Anterior cingulate cortex (tissue), 58 donors: ENCODE measurements at regions not wholly inside any gene's neighbourhood (a gene's known extent, or its start where the extent isn't known, plus 50 kb on each side); places are given as distances from the start of the nearest gene placed in this dataset.

Source experiments
- DNase-seq, 58 donors: peaks; one replicate each; lab custom pipeline; 2025; lab: John Stamatoyannopoulos, UW

- no peak for DNase-seq
Observed at GRCh38 chr9:90446200-90446948, 196.2 kb downstream of the DIRAS2 start.

DNA sequence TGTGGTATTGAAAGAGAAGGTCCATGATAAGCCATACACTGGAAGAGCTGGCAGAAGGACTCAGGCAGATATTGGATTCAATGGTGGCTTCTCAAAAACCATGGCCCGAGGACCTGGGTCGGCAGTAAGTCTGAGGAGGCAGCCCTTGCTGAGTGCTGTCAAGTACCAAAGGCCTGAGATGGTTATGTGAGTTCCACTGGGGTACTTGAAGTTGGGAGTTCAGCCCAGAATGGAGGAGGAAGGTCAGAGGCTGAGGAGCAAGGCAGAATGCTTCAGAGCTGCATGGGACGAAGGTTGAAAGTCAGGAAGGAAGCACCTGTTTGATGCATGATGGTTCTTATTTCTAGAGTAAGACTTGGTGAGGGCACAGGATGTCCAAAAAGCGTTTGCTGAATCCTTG is 194.9 kb downstream of the DIRAS2 start:
- DNase-seq = no peak

DNA sequence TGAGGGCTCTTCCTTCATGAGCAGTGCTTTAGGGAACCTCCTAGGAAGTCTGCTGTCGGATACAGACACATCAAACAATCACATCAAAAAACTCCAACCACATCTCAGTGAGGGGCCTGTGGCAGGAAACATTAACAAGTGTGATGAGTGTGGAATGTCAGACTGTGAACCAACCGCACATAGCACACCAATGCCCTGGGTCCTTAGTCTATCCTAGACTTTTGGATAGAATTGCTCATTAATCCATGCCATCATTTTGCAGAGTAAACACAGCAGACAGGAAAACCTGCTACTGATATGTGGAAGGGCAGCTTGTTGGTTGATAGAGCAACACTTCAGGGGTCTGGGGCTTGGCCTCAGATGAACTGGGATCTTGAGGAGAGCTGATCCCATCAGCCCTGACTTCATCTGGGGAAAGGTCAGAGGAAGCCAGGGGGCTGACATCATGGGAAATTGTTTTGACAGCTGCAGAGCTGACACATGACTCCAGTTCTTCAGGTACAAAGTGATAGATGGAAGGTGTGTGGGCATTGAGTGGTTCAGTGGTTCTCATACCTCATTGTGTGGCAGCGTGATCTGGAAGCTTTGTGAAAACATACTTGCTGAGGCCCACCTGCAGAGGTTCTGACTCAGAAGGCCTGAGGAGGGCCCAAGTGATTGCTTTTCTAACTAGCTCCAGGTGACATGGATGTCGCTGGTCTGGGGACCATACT is 193.3 kb downstream of the DIRAS2 start:
- no peak for DNase-seq

DNA sequence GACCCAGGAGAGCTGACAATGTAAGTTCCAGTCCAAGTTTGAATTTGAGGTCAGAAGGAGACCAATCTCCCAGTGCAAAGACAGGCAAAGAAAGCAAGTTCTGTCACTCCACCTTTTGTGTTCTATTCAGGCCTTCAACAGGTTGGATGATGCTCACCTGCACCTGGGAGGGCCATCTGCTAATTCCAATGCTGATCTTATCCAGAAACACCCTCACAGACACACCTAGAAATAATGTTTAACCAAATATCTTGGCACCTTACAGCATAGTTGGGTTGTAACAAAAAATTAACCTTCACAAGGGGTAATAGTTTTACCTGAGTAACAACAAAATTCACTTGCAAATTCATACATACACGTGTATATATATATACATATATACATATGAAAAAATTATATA is 190.8 kb downstream of the DIRAS2 start:
- no peak for DNase-seq

- no peak for DNase-seq
Observed at GRCh38 chr9:90455316-90455715, 187.3 kb downstream of the DIRAS2 start.

DNA sequence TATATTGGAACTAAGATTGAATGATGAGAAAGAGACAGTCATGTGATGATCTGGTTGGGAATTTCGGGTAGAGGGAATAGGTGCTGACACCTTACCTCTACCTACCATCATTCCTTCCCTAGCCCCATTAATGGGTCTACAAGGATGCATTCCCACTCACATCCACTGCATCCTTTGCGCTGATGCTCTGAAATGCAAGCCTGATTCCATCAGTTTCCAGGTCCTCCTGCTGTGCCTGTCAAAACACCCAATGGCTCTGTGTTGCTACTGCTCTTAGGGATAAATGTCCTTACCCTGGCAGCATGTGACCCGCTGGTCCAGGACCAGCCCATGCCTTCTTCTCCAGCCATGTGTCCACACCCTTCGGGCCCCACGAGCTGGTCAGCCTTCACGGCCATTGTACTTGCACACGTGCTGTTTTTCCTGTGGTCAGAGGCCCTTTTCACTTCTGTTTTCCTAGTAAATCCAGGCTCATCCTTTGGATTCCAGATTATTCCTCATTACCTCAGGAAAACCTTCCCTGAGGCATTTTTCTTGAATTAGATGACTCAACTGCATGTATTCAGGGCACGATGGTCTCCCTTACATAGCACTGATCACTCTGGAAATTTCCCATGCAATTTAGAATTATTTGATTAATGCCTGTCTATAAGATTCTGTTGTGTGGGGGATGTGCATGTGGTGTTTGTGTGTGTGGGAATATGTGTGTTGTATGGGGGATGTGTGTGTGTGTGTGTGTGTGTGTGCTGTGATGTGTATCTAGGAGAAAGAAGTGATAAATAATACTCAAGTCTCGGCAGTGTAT is 185.0 kb downstream of the DIRAS2 start:
- no peak for DNase-seq

DNA sequence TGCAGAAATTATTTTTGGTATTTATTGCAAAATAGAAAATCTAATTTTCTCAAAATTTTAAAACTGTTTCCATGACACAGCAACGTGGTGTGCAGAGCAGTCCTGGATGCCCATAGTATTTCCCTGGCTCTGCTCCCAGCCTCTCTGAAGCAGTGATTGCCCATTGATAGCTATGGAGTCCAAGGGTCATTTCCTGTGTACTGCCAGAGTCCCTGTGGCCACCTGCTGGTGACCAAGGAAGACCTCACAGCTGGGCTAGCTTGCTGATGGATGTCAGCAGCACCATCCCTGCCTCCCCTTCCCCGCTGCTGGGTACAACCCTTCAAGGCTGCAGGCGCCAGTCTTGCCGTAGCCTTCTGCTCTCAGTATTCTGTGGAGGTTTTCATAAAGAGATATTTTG is 184.1 kb downstream of the DIRAS2 start:
- DNase-seq = no peak

DNA sequence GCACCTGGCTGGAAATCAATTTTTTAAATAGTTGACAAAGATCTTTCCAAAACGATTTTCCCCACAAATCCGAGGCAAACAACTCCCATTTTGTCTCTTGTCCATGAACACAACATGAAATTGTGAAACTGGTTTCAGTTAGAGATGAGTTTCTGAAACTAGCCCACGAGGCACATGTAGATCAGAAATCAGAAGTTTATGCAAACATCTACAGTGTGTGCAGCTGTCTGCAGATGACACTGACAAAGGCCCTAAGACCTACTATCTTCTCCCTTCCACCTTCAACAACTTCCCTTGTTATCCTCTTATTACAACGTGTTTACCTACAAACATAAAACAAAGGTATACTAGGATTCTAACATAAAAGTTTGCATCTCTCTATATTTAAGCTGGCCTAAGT is 183.3 kb downstream of the DIRAS2 start:
- no peak for DNase-seq

DNA sequence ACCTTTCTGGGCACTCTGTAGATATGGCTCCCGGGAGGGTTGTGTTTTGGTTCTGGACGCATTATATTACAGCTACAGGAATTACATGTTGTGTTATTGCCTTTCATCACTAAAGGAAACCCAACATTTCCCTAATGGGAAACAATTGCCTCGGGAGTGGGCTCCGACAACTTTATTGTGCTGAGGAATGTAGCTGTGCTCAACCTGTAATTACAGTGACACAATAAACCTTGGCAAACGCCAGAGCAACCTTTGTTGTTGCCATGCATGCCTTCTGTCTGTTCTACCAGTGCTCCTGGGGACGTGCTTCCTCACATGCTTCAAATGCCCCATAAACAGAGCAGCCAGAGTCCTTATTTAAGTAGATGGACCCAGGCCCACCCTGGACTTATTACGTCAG is 182.4 kb downstream of the DIRAS2 start:
- DNase-seq = no peak

DNA sequence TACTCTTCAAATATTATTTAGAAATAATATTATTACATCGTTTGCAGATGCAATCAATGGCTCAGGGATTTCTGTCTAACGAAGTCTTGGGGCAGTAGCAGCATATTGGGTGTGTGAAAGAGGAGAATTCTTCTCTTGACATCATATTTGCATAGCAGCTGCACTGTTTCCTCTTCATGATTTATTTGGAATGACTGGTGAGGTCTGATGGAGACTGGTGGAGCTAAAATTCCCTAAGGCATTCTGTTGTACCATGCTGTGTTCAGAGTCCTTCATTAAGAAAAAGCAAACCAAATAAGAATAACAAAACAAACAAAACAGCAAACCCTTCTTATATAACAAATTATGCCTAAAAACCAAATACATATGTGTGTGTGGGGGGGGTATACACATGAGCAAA is 177.6 kb downstream of the DIRAS2 start:
- DNase-seq = no peak

DNA sequence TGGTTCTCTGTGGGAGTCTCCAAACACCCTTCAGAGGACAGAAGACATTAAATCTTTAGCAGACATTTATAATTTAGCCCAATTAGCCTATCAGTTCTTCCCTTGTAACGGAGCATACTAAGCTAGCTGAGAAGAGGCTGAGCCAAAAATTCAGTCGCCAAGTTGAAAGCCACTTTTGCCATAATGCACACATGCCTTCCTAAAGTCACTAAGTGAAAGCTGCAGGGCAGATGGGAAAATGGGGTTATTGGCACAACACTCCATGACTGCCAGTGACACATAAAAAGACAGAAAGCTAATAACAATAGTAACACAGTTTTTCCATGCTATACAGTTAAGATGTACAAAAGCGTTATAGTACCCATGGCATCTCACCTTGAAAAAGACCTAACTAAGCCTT is 176.2 kb downstream of the DIRAS2 start:
- no peak for DNase-seq

DNA sequence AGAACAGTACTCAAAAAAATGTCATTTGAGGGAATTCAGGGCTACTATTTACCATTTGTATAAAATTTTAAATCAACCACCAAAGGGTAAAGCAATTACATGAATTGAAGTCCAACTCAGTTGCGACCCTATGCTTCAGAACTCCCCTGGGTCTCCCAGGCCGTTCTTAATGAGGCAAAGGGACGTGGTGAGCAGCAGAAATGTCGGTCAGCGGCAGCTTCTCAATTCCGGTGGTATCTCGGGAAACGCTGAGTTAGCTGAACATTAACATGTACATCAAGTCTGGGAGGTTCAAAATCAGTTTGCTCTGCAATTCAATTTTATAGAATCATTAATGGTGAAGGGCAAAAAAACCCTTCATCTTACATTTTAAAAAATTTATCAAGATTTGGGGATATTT is 173.2 kb downstream of the DIRAS2 start:
- DNase-seq = no peak

DNA sequence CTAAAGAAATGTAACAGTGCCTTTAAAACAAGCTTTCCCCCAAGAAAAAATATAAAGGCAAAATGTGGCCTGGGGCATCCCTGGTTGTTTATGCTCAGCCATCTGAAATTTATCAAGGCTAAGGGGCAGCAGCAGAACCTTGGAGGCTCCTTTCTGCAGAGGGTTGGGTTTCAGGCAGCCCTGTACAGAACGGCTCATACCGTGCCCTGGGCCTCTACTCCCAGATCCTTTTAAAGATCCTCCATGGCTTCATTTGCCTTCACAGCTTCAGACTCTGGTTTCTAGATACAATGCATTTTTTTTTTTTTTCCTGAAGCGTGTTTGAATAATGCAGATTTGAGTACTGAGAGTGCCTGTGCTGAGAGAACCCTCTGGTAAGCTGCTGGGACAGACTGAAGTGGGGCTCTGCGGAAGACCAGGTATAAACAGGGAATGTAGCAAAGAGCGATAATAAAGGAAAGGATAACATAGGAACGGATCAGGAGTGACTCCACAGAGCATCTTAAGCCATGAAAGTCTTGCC is 172.7 kb downstream of the DIRAS2 start:
- no peak for DNase-seq

GRCh38 chr9:90476058-90476457 is 166.6 kb downstream of the DIRAS2 start:
- no peak for DNase-seq

DNA sequence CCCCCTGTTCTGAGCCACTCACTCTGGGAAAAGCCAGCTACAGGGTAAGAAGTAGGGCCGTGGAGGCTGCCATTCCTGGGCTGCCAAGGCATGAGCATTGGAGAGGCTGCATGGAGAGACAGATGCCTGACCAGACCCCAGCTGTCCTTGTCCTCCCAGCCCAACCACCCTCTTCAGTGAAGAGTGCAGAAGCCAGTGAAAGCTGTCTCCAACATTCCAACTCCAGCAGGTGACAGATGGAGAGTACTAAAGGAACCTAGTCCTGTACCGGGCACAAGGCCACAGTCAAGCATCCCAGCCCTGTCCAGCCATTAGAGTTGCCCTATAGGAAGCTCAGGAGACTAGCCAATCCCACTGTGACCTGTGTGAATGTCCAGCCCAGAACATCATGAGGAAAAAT is 165.1 kb downstream of the DIRAS2 start:
- DNase-seq = no peak

DNA sequence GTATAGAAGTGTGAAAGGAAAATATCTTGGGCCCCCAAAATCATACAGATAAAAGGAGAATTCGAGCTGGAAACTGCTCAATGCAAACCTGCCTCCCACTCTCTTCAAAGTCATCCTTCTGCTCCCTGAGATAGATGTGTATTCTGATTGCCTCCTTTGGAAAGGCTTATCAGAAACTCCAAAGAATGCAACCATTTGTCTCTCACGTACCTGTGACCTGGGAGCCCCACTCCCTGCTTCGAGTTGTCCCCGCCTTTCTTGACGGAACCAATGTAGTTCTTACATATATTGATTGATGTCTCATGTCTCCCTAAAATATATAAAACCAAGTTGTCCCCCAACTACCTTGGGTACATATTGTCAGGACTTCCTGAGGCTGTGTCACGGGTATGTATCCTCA is 163.8 kb downstream of the DIRAS2 start:
- no peak for DNase-seq

GRCh38 chr9:90485028-90485427 is 157.6 kb downstream of the DIRAS2 start:
- DNase-seq = no peak

GRCh38 chr9:90489066-90489465 is 153.6 kb downstream of the DIRAS2 start:
- no peak for DNase-seq

DNA sequence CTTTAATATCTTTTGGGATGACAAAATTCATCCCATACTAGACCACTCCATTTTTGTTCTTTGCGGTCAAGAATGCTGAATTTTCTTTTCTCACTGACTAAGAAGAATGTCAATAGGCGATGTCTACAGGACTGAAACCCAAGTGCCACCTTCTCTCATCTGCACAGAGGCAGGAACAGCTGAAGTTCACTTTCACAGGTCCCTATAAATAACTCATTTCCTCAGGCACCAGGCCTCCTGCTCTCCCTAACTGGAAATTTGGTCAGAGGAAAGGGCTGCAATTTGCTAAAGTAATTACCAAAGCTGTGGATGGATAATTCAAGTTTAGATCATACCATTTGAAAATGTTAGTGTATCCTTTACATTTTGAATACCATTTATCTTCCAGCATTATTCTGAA is 142.9 kb downstream of the DIRAS2 start:
- DNase-seq = no peak

DNA sequence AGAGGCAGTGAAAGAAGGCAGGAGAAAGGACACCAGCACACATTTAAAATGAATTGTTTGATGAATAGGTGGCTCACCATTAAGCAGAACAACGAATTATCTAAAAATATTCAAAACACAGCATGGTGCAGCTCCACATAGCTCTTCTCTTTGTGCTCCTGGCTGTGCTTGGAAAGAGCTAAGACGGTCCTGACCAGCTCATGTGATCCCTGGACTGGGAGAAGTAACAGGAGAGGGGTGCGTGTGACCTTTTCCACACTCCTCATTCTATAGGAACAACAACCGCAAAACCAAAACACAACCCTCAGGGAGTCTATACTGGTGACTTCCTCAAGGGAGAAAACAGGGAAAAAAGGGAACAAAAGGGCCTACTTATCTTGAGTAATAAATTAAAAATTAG is 140.5 kb downstream of the DIRAS2 start:
- no peak for DNase-seq

- no peak for DNase-seq
Observed at GRCh38 chr9:90504486-90504885, 138.1 kb downstream of the DIRAS2 start.
